Stimulated activated CD8-positive, alpha-beta memory T cell treated with anti-CD3 and anti-CD28 coated beads, Interleukin-15, amount 100 ng/mL, for 48 hours (primary cell): ENCODE measurements at regions not wholly inside any gene's neighbourhood (a gene's known extent, or its start where the extent isn't known, plus 50 kb on each side); places are given as distances from the start of the nearest gene placed in this dataset.
"Not testable (repeated sequence)": the region's sequence is repeated elsewhere in the genome, so short reads cannot be mapped to it uniquely, and the experiment has no call there.

Experiments used
- DNase-seq, 2 donors: peaks; one replicate each; pipeline ENCODE4 v3.0.0-alpha.2; 2020; ENCODE audit warnings: low read depth in 2 of 2

- DNase-seq: not testable (repeated sequence)
Observed at GRCh38 chr5:117304512-117305107, 730.0 kb upstream of the SEMA6A start.

GRCh38 chr5:117302949-117303348 lies 728.3 kb upstream of the SEMA6A start:
- DNase-seq: no peak

- no peak for DNase-seq
Observed at GRCh38 chr5:117302473-117302872, 727.9 kb upstream of the SEMA6A start.

GRCh38 chr5:117299936-117300328 lies 725.3 kb upstream of the SEMA6A start:
- DNase-seq: no peak

GRCh38 chr5:117299224-117299935 lies 724.8 kb upstream of the SEMA6A start:
- DNase-seq: no peak

GRCh38 chr5:117296872-117297271 lies 722.2 kb upstream of the SEMA6A start:
- DNase-seq: no peak

GRCh38 chr5:117295941-117296340 lies 721.3 kb upstream of the SEMA6A start:
- no peak for DNase-seq

- DNase-seq: no peak
Observed at GRCh38 chr5:117286813-117287212, 712.2 kb upstream of the SEMA6A start.

- DNase-seq: no peak
Observed at GRCh38 chr5:117271656-117272055, 697.0 kb upstream of the SEMA6A start.

GRCh38 chr5:117266280-117266679 lies 691.7 kb upstream of the SEMA6A start:
- no peak for DNase-seq

GRCh38 chr5:117263231-117263630 lies 688.6 kb upstream of the SEMA6A start:
- DNase-seq: no peak

- DNase-seq: no peak
Observed at GRCh38 chr5:117262572-117263131, 688.0 kb upstream of the SEMA6A start.

GRCh38 chr5:117261948-117262571 lies 687.4 kb upstream of the SEMA6A start:
- no peak for DNase-seq

- DNase-seq: no peak
Observed at GRCh38 chr5:117255211-117256027, 680.8 kb upstream of the SEMA6A start.

GRCh38 chr5:117252566-117252965 lies 677.9 kb upstream of the SEMA6A start:
- no peak for DNase-seq

GRCh38 chr5:117249086-117249815 lies 674.6 kb upstream of the SEMA6A start:
- DNase-seq: no peak

- no peak for DNase-seq
Observed at GRCh38 chr5:117246424-117246823, 671.8 kb upstream of the SEMA6A start.

- no peak for DNase-seq
Observed at GRCh38 chr5:117245130-117245529, 670.5 kb upstream of the SEMA6A start.

- DNase-seq: no peak
Observed at GRCh38 chr5:117242028-117242427, 667.4 kb upstream of the SEMA6A start.

- DNase-seq: no peak
Observed at GRCh38 chr5:117236941-117237340, 662.3 kb upstream of the SEMA6A start.

- no peak for DNase-seq
Observed at GRCh38 chr5:117235786-117236185, 661.2 kb upstream of the SEMA6A start.
